ENCODE measurements at regions not wholly inside any gene's neighbourhood (a gene's known extent, or its start where the extent isn't known, plus 50 kb on each side); places are given as distances from the start of the nearest gene placed in this dataset.

GRCh38 chr11:104663190-104664140, 234.8 kb downstream of the CASP12 start:
- TF ChIP-seq EZH2 (IDR thresholded peaks at IDR 0.05; ENCODE audit: low read length, unreplicated experiment) (no peak), CTCF (conservative IDR thresholded peaks at IDR 0.05; ENCODE audit: low read depth, low read length) (no peak), EZH2phosphoT487 (IDR thresholded peaks at IDR 0.05; ENCODE audit: borderline replicate concordance, low read length) (no peak)

All from PC-3 (cell line).